ENCODE measurements at regions not wholly inside any gene's neighbourhood (a gene's known extent, or its start where the extent isn't known, plus 50 kb on each side); places are given as distances from the start of the nearest gene placed in this dataset.

GRCh38 chr6:97629180-97629579 lies 346.2 kb upstream of the MMS22L start:
- TF ChIP-seq EP300 (IDR thresholded peaks at IDR 0.05) = no peak
- no peak for TF ChIP-seq POLR2AphosphoS5 (IDR thresholded peaks at IDR 0.05)
- TF ChIP-seq, protein P1, sequence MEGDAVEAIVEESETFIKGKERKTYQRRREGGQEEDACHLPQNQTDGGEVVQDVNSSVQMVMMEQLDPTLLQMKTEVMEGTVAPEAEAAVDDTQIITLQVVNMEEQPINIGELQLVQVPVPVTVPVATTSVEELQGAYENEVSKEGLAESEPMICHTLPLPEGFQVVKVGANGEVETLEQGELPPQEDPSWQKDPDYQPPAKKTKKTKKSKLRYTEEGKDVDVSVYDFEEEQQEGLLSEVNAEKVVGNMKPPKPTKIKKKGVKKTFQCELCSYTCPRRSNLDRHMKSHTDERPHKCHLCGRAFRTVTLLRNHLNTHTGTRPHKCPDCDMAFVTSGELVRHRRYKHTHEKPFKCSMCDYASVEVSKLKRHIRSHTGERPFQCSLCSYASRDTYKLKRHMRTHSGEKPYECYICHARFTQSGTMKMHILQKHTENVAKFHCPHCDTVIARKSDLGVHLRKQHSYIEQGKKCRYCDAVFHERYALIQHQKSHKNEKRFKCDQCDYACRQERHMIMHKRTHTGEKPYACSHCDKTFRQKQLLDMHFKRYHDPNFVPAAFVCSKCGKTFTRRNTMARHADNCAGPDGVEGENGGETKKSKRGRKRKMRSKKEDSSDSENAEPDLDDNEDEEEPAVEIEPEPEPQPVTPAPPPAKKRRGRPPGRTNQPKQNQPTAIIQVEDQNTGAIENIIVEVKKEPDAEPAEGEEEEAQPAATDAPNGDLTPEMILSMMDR (IDR thresholded peaks at IDR 0.05) = no peak
- no peak for TF ChIP-seq POLR2A (IDR thresholded peaks at IDR 0.05)
- H3K27me3 ChIP-seq = no peaks in the 10 kb centered on the region
- DNase-seq = no peak
- H3K27ac ChIP-seq = no peak overlapping the region
- no peaks in the 10 kb centered on the region for H3K9me3 ChIP-seq
- H3K4me1 ChIP-seq = peaks cover 0 to 9% (median 6%) of the 10 kb centered on the region in 4 donors
- intact Hi-C loops (cut with DNase I) = no loop called here
- no peak overlapping the region for H3K4me3 ChIP-seq
- WGBS, 2 donors = 72 to 80% methylated on average over 2 of the region's 2 CpGs
- no peaks in the 10 kb centered on the region for H3K36me3 ChIP-seq

DNA sequence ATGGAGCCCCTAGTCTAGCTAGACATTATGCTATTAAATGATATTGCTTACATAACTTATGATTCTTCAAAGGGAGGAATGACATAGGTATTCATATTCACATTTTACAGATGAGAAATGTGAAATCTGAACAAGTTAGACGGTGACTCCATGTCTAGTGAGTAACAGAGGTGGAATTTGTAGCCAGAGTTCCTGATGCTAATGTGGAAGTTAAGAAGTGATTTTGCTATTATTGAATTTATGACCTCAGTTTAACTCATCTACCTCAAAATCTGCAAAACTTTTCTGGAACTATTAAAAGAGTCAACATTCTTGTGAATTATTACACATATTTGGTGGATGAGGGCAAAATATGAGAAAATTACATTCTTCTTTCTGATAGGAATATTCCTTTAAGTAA lies 347.6 kb upstream of the MMS22L start:
- 78 to 85% methylated on average over 1 of the region's 1 CpG for WGBS, 2 donors
- DNase-seq = no peak
- Histone ChIP-seq H3K4me3 (no peak overlapping the region), H3K27ac (no peak overlapping the region), H3K27me3 (no peaks in the 10 kb centered on the region), H3K9me3 (no peaks in the 10 kb centered on the region), H3K36me3 (no peaks in the 10 kb centered on the region), H3K4me1 (peaks cover 0 to 9% (median 6%) of the 10 kb centered on the region in 4 donors)
- TF ChIP-seq EP300 (IDR thresholded peaks at IDR 0.05) = no peak
- intact Hi-C loops (cut with DNase I) = no loop called here

- H3K4me1 ChIP-seq = no peaks in the 10 kb centered on the region
- WGBS, 2 donors = 88 to 96% methylated on average over 1 of the region's 1 CpG
- no peak for DNase-seq
- TF ChIP-seq EP300 (IDR thresholded peaks at IDR 0.05) = no peak
- TF ChIP-seq, protein P1 (IDR thresholded peaks at IDR 0.05) = no peak
- TF ChIP-seq POLR2AphosphoS5 (IDR thresholded peaks at IDR 0.05) = no peak
- no peak for TF ChIP-seq POLR2A (IDR thresholded peaks at IDR 0.05)
- H3K36me3 ChIP-seq = no peaks in the 10 kb centered on the region
- no peak overlapping the region for H3K27ac ChIP-seq
- intact Hi-C loops (cut with DNase I) = no loop called here
- no peak overlapping the region for H3K4me3 ChIP-seq
- H3K9me3 ChIP-seq = no peaks in the 10 kb centered on the region
- H3K27me3 ChIP-seq = no peaks in the 10 kb centered on the region
These were observed 349.3 kb upstream of the MMS22L start for GRCh38 chr6:97632341-97632740.

DNA sequence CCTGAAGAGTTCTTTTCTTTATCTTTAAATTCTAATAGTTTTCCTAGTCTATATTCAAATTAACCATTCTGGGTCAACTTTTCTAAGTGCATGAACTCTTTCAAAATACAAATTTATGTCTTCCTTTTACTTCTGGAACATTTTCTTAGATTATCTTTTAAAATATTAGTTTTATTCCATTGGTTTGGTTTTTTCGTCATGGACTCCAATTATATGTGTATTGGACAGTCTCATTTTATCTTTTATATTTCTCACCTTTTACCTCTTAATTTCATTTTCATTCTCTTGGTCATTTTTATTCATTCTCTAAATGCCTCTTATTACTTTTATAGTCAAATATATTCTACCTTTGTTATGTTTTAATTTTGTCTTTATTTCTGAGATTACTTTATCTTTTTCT lies 356.7 kb upstream of the MMS22L start:
- Histone ChIP-seq H3K27me3 (no peaks in the 10 kb centered on the region), H3K4me3 (no peak overlapping the region), H3K9me3 (peaks cover 0 to 6% (median 0%) of the 10 kb centered on the region in 4 donors), H3K4me1 (no peaks in the 10 kb centered on the region), H3K36me3 (no peaks in the 10 kb centered on the region), H3K27ac (no peak overlapping the region)
- intact Hi-C loops (cut with DNase I) = no loop called here
- TF ChIP-seq POLR2AphosphoS5 (IDR thresholded peaks at IDR 0.05) (no peak), POLR2A (IDR thresholded peaks at IDR 0.05) (no peak), EP300 (IDR thresholded peaks at IDR 0.05) (no peak)
- TF ChIP-seq, protein P1 (IDR thresholded peaks at IDR 0.05) = no peak
- WGBS, 2 donors = 91% methylated on average over 1 of the region's 1 CpG
- no peak for DNase-seq

- no peak for DNase-seq
- Histone ChIP-seq H3K4me1 (no peaks in the 10 kb centered on the region), H3K27me3 (no peaks in the 10 kb centered on the region), H3K36me3 (no peaks in the 10 kb centered on the region), H3K9me3 (peaks cover 0 to 2% (median 0%) of the 10 kb centered on the region in 4 donors), H3K27ac (no peak overlapping the region), H3K4me3 (no peak overlapping the region)
- intact Hi-C loops (cut with DNase I) = no loop called here
- TF ChIP-seq, protein P1 (IDR thresholded peaks at IDR 0.05) = no peak
- TF ChIP-seq POLR2A (IDR thresholded peaks at IDR 0.05) (no peak), POLR2AphosphoS5 (IDR thresholded peaks at IDR 0.05) (no peak), EP300 (IDR thresholded peaks at IDR 0.05) (no peak)
- WGBS, 2 donors = 57 to 79% methylated on average over 2 of the region's 2 CpGs
These were observed 361.3 kb upstream of the MMS22L start for GRCh38 chr6:97644353-97644752.

Data from sigmoid colon (tissue), 6 donors.